DND-41 (cell line): ENCODE measurements at regions not wholly inside any gene's neighbourhood (a gene's known extent, or its start where the extent isn't known, plus 50 kb on each side); places are given as distances from the start of the nearest gene placed in this dataset.

Experiments
- EZH2 ChIP-seq: IDR thresholded peaks from 3 replicates; pipeline ENCODE4 v1.6.1; 2012; ENCODE audit warnings: borderline replicate concordance, low read depth, mild to moderate bottlenecking, moderate library complexity, low read length, inconsistent platforms; ENCODE audit not compliant: severe bottlenecking
- TF ChIP-seq, protein P1 (sequence below): IDR thresholded peaks from 2 replicates; pipeline ENCODE4 v1.5.1; 2012; ENCODE audit warnings: borderline replicate concordance, low read length, moderate library complexity, mild to moderate bottlenecking; ENCODE audit not compliant: poor library complexity, severe bottlenecking; ENCODE audit errors: extremely low read depth

DNA sequence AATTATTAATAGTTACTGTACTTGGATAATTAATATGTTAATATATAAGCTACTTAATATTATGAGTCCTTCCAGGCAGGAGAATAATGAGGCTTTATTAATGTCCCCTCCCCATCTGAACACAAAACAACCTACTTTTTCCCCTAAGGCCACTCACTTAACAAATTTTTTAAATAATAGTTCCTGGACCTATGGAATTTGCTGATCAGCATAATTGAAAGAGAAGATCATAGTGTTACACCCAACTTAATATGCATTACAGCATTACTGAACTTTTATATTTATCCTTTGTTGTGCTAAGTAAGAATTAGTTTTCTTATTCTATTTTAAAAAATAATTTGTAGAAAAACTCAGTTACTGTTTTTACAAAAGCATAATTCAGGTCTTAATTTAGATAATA is 1537.7 kb upstream of the GOT2 start:
- TF ChIP-seq EZH2 = no peak
- TF ChIP-seq, protein P1, sequence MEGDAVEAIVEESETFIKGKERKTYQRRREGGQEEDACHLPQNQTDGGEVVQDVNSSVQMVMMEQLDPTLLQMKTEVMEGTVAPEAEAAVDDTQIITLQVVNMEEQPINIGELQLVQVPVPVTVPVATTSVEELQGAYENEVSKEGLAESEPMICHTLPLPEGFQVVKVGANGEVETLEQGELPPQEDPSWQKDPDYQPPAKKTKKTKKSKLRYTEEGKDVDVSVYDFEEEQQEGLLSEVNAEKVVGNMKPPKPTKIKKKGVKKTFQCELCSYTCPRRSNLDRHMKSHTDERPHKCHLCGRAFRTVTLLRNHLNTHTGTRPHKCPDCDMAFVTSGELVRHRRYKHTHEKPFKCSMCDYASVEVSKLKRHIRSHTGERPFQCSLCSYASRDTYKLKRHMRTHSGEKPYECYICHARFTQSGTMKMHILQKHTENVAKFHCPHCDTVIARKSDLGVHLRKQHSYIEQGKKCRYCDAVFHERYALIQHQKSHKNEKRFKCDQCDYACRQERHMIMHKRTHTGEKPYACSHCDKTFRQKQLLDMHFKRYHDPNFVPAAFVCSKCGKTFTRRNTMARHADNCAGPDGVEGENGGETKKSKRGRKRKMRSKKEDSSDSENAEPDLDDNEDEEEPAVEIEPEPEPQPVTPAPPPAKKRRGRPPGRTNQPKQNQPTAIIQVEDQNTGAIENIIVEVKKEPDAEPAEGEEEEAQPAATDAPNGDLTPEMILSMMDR = no peak
